Activated CD4-positive, alpha-beta T cell treated with anti-CD3 and anti-CD28 coated beads for 48 hours (primary cell): ENCODE measurements at regions not wholly inside any gene's neighbourhood (a gene's known extent, or its start where the extent isn't known, plus 50 kb on each side); places are given as distances from the start of the nearest gene placed in this dataset.
"Not testable (repeated sequence)": the region's sequence is repeated elsewhere in the genome, so short reads cannot be mapped to it uniquely, and the experiment has no call there.

ENCODE experiments used
- DNase-seq: peaks from one replicate; pipeline ENCODE4 v3.0.0-alpha.2; 2020

- not testable (repeated sequence) for DNase-seq
Measured at GRCh38 chr4:160549951-160550519, 1447.2 kb downstream of the RAPGEF2 start.

- no peak for DNase-seq
Measured at GRCh38 chr4:160562661-160563060, 1459.8 kb downstream of the RAPGEF2 start.

GRCh38 chr4:160563552-160564282, 1460.8 kb downstream of the RAPGEF2 start:
- DNase-seq, result no peak

GRCh38 chr4:160567634-160568033, 1464.8 kb downstream of the RAPGEF2 start:
- DNase-seq, result no peak

- DNase-seq, result no peak
Measured at GRCh38 chr4:160570271-160570670, 1467.4 kb downstream of the RAPGEF2 start.

GRCh38 chr4:160574272-160574671, 1471.4 kb downstream of the RAPGEF2 start:
- not testable (repeated sequence) for DNase-seq

- no peak for DNase-seq
Measured at GRCh38 chr4:160580581-160580980, 1477.7 kb downstream of the RAPGEF2 start.

GRCh38 chr4:160592258-160592657, 1489.4 kb downstream of the RAPGEF2 start:
- DNase-seq, result no peak

GRCh38 chr4:160595646-160596045, 1492.8 kb downstream of the RAPGEF2 start:
- no peak for DNase-seq

GRCh38 chr4:160604541-160604940, 1501.7 kb downstream of the RAPGEF2 start:
- no peak for DNase-seq

- no peak for DNase-seq
Measured at GRCh38 chr4:160611181-160611580, 1508.3 kb downstream of the RAPGEF2 start.

GRCh38 chr4:160631044-160631443, 1528.2 kb downstream of the RAPGEF2 start:
- no peak for DNase-seq

- DNase-seq, result no peak
Measured at GRCh38 chr4:160652790-160653189, 1511.0 kb downstream of the FSTL5 start.

- DNase-seq, result no peak
Measured at GRCh38 chr4:160675550-160675949, 1488.2 kb downstream of the FSTL5 start.

GRCh38 chr4:160685729-160686128, 1478.1 kb downstream of the FSTL5 start:
- no peak for DNase-seq

GRCh38 chr4:160701671-160702070, 1462.1 kb downstream of the FSTL5 start:
- DNase-seq, result no peak

GRCh38 chr4:160709026-160709425, 1454.8 kb downstream of the FSTL5 start:
- no peak for DNase-seq

- DNase-seq, result no peak
Measured at GRCh38 chr4:160709546-160709945, 1454.3 kb downstream of the FSTL5 start.

GRCh38 chr4:160716551-160716950, 1447.2 kb downstream of the FSTL5 start:
- no peak for DNase-seq

- no peak for DNase-seq
Measured at GRCh38 chr4:160717848-160718247, 1446.0 kb downstream of the FSTL5 start.

GRCh38 chr4:160724063-160724462, 1439.7 kb downstream of the FSTL5 start:
- no peak for DNase-seq

- DNase-seq, result no peak
Measured at GRCh38 chr4:160745126-160745525, 1418.7 kb downstream of the FSTL5 start.

GRCh38 chr4:160746585-160746984, 1417.2 kb downstream of the FSTL5 start:
- not testable (repeated sequence) for DNase-seq

GRCh38 chr4:160772668-160773067, 1391.1 kb downstream of the FSTL5 start:
- no peak for DNase-seq

GRCh38 chr4:160795216-160795615, 1368.6 kb downstream of the FSTL5 start:
- no peak for DNase-seq
